ENCODE measurements at regions not wholly inside any gene's neighbourhood (a gene's known extent, or its start where the extent isn't known, plus 50 kb on each side); places are given as distances from the start of the nearest gene placed in this dataset.

- intact Hi-C loops (cut with micrococcal nuclease) = no loop called here
- no peak overlapping the region for H3K27ac Mint-ChIP-seq
- no peaks in the 10 kb centered on the region for H3K9me3 Mint-ChIP-seq
Measured at GRCh38 chr1:14519976-14520375, 78.5 kb upstream of the KAZN start.

DNA sequence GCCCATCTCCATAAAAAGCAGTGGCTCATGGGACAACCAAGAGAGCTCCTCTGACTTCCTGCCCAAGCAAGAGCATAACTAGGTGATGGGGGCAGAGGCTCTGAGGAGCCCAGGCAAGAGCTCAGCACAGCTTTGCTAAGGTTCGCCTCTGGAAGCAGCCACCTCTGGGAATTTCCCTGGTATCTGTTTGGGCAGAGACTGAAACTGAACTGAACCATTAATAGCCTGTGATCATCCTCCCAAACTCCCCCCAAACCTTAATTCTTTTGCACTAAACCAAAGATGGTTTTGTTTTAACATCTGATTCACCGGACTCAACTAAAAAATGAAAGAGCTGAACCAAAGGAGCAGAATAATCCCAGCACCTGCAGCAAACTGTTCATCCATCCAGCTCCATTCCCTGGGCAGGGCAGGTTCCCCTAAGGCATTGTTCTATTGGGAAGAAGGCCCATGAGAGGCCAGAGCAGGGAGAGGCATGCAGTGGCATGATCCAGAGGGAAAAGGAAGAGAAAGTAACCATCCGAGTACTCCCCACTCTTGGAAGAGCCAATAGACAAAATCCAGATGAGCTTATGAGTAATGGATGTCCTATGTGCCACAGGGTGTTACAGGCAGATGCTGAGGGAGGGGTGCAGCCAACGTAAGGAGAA, 77.8 kb upstream of the KAZN start:
- H3K9me3 Mint-ChIP-seq = no peaks in the 10 kb centered on the region
- peaks cover 8% of the 10 kb centered on the region for H3K27me3 Mint-ChIP-seq (ENCODE audit: low read depth)
- no peaks in the 10 kb centered on the region for H3K36me3 Mint-ChIP-seq (ENCODE audit: low read depth)
- H3K4me1 Mint-ChIP-seq (ENCODE audit: low read depth) = peaks cover 8% of the 10 kb centered on the region
- no peak overlapping the region for H3K27ac Mint-ChIP-seq
- intact Hi-C loops (cut with micrococcal nuclease) = no loop called here
- no peak overlapping the region for H3K4me3 Mint-ChIP-seq
- no peak for DNase-seq
- CTCF ChIA-PET = no interaction called here

More at GRCh38 chr1:14519976-14520375, 78.5 kb upstream of the KAZN start:
- Mint-ChIP-seq H3K4me1 (ENCODE audit: low read depth) (peaks cover 8% of the 10 kb centered on the region), H3K4me3 (no peak overlapping the region), H3K36me3 (ENCODE audit: low read depth) (no peaks in the 10 kb centered on the region), H3K27me3 (ENCODE audit: low read depth) (peaks cover 8% of the 10 kb centered on the region)
- no peak for DNase-seq
- CTCF ChIA-PET = no interaction called here

- H3K27me3 Mint-ChIP-seq (ENCODE audit: low read depth) = peaks cover 8% of the 10 kb centered on the region
- no peak for DNase-seq
- CTCF ChIA-PET = no interaction called here
- H3K9me3 Mint-ChIP-seq = no peaks in the 10 kb centered on the region
- no peak overlapping the region for H3K4me3 Mint-ChIP-seq
- H3K27ac Mint-ChIP-seq = no peak overlapping the region
- no peaks in the 10 kb centered on the region for H3K36me3 Mint-ChIP-seq (ENCODE audit: low read depth)
- intact Hi-C loops (cut with micrococcal nuclease) = no loop called here
- peaks cover 8% of the 10 kb centered on the region for H3K4me1 Mint-ChIP-seq (ENCODE audit: low read depth)
Measured at GRCh38 chr1:14521622-14522021, 76.9 kb upstream of the KAZN start.

DNA sequence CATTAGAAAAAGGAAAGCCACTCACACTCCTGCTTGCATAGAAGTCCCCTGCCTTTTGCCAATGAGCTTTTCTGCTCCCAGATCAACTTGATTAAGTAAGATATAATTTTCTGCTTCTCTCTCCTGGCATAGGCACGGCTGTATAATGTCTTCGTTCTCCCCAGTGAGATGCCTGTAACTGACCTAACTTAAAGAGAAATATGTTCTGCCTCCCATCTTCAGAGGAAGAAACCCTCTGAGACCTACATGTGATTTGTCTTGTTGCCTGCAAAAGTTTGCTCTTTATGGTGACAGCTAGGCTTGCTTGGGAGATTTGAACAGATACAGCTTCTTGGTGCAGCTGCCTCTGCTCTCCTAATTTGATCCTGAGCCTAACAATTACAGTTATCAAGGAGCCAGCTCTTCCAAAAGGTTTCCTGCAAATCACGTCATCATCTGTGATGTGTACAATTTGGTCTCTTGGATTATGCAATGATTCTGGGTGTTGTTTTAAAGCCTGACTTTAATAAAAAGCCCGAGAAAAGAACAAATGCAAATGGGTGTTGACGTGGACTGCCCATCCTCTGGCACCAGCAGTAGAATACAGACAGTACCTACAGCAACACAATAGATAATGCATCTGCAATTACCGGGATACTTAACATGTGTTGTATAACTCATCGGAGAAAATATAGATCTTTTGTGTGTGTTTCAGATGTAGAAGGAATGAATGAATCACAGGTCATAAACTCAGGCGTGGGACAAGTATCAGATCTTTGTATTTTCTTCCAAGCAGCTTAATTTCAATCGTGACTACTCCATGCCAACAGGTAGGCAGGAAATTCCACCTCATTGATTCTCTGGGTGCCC, 76.2 kb upstream of the KAZN start:
- no peak overlapping the region for H3K27ac Mint-ChIP-seq
- no peak for DNase-seq
- H3K4me3 Mint-ChIP-seq = no peak overlapping the region
- H3K36me3 Mint-ChIP-seq (ENCODE audit: low read depth) = no peaks in the 10 kb centered on the region
- H3K27me3 Mint-ChIP-seq (ENCODE audit: low read depth) = peaks cover 5% of the 10 kb centered on the region
- intact Hi-C loops (cut with micrococcal nuclease) = no loop called here
- no peaks in the 10 kb centered on the region for H3K9me3 Mint-ChIP-seq
- CTCF ChIA-PET = no interaction called here
- peaks cover 4% of the 10 kb centered on the region for H3K4me1 Mint-ChIP-seq (ENCODE audit: low read depth)

DNA sequence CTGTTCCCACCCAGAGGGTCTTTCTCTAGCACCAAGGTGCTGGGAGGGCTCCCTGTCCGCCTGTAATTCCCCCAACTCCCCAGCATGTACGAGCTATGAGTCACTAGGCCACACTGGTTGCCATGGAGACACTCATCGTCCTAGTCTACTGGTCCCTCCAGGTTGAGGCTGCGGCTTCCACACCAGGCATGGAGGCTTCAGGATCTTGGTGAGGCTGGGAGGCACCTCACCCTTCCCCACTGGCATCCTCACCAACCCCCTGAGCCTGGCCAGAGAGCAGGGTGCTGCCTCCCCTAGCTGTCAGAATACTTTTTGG, 75.6 kb upstream of the KAZN start:
- H3K9me3 Mint-ChIP-seq = no peaks in the 10 kb centered on the region
- intact Hi-C loops (cut with micrococcal nuclease) = no loop called here
- H3K4me3 Mint-ChIP-seq = no peak overlapping the region
- H3K27me3 Mint-ChIP-seq (ENCODE audit: low read depth) = peaks cover 5% of the 10 kb centered on the region
- DNase-seq = peak; percentile 6
- H3K36me3 Mint-ChIP-seq (ENCODE audit: low read depth) = no peaks in the 10 kb centered on the region
- no peak overlapping the region for H3K27ac Mint-ChIP-seq
- peaks cover under 1% of the 10 kb centered on the region for H3K4me1 Mint-ChIP-seq (ENCODE audit: low read depth)
- CTCF ChIA-PET = no interaction called here

GRCh38 chr1:14524826-14525636, 73.5 kb upstream of the KAZN start:
- CTCF ChIA-PET = no interaction called here

DNA sequence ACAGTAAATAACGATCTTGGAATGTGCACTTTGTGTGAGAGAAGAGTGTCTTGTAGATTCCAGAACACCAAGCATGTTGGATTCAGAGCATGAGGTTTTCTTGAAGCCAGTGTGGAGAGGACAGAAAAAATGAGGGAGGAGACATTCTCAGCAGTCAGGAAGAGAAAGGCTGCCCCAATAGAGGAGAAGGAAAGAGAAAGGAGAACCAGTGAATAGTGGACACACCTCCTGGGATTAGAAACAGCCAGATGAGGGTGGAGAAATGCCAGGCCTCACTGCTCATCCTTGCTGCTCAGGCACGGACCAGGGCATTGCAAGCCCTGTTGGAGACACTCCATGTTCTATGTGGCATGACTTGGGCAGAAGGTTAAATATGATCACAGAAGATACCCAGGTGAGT, 69.0 kb upstream of the KAZN start:
- H3K4me1 Mint-ChIP-seq (ENCODE audit: low read depth) = no peaks in the 10 kb centered on the region
- H3K27me3 Mint-ChIP-seq (ENCODE audit: low read depth) = peaks cover 2% of the 10 kb centered on the region
- no peaks in the 10 kb centered on the region for H3K36me3 Mint-ChIP-seq (ENCODE audit: low read depth)
- H3K9me3 Mint-ChIP-seq = peaks cover 1% of the 10 kb centered on the region
- no peak for DNase-seq
- intact Hi-C loops (cut with micrococcal nuclease) = no loop called here
- H3K4me3 Mint-ChIP-seq = no peak overlapping the region
- CTCF ChIA-PET = no interaction called here
- H3K27ac Mint-ChIP-seq = no peak overlapping the region

More at GRCh38 chr1:14524826-14525636, 73.5 kb upstream of the KAZN start:
- Mint-ChIP-seq H3K27ac (no peak overlapping the region), H3K4me3 (no peak overlapping the region), H3K27me3 (ENCODE audit: low read depth) (peaks cover 8% of the 10 kb centered on the region), H3K36me3 (ENCODE audit: low read depth) (no peaks in the 10 kb centered on the region), H3K9me3 (no peaks in the 10 kb centered on the region), H3K4me1 (ENCODE audit: low read depth) (no peaks in the 10 kb centered on the region)
- intact Hi-C loops (cut with micrococcal nuclease) = no loop called here
- DNase-seq = no peak

- H3K9me3 Mint-ChIP-seq = peaks cover 1% of the 10 kb centered on the region
- no peaks in the 10 kb centered on the region for H3K4me1 Mint-ChIP-seq (ENCODE audit: low read depth)
- intact Hi-C loops (cut with micrococcal nuclease) = no loop called here
- CTCF ChIA-PET = no interaction called here
- H3K4me3 Mint-ChIP-seq = no peak overlapping the region
- H3K27me3 Mint-ChIP-seq (ENCODE audit: low read depth) = peaks cover 2% of the 10 kb centered on the region
- H3K27ac Mint-ChIP-seq = no peak overlapping the region
- no peaks in the 10 kb centered on the region for H3K36me3 Mint-ChIP-seq (ENCODE audit: low read depth)
- DNase-seq = no peak
Measured at GRCh38 chr1:14531519-14531918, 67.0 kb upstream of the KAZN start.

GRCh38 chr1:14535619-14536355, 62.7 kb upstream of the KAZN start:
- Mint-ChIP-seq H3K36me3 (ENCODE audit: low read depth) (no peaks in the 10 kb centered on the region), H3K4me1 (ENCODE audit: low read depth) (no peaks in the 10 kb centered on the region), H3K4me3 (no peak overlapping the region), H3K9me3 (peaks cover 1% of the 10 kb centered on the region), H3K27ac (no peak overlapping the region), H3K27me3 (ENCODE audit: low read depth) (no peaks in the 10 kb centered on the region)
- DNase-seq = no peak
- CTCF ChIA-PET = no interaction called here
- intact Hi-C loops (cut with micrococcal nuclease) = no loop called here

DNA sequence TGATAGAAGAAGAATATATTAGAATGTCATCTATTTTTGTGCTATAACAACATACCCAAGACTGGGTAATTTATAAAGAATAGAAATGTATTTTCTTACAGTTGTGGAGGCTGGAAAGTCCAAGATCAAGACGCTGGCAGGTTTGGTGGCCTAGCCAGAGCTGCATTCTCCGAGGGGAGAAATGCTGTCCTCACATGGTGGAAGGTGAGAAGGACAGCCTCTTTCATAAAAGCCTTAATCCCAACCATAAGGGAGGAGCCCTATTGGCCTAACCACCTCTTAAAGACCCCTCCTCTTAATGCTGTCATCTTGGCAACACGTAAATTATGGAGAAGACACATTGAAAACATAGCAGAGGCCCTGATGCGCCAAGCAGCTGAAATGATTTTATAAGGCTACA, 60.1 kb upstream of the KAZN start:
- Mint-ChIP-seq H3K36me3 (ENCODE audit: low read depth) (no peaks in the 10 kb centered on the region), H3K27ac (no peak overlapping the region), H3K4me3 (no peak overlapping the region), H3K4me1 (ENCODE audit: low read depth) (no peaks in the 10 kb centered on the region), H3K27me3 (ENCODE audit: low read depth) (peaks cover 3% of the 10 kb centered on the region), H3K9me3 (no peaks in the 10 kb centered on the region)
- no peak for DNase-seq
- intact Hi-C loops (cut with micrococcal nuclease) = no loop called here
- CTCF ChIA-PET = interaction anchor here (0.6 kb wide), 1 partner anchor 40 kb away, joined by 3 read pairs; no protein-coding TSS in a partner anchor

DNA sequence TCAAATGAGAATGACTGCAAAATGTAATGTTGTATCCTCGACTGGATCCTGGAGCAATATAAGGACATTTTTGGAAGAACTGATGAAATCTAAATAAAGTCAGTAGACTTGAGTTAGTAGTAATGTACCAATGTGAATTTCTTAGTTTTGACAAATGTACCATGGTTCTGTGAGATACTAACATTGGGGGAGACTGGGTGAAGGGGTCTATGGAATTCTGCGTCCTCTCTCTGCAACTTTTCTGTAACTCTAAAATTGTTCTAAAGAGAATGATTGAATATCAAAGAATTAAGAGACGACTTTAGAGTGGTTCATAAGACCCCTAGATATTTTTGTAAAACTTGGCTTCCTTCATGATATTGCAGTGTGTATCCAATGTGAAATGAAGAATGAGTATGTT, 59.2 kb upstream of the KAZN start:
- DNase-seq = no peak
- Mint-ChIP-seq H3K4me3 (no peak overlapping the region), H3K27me3 (ENCODE audit: low read depth) (peaks cover 3% of the 10 kb centered on the region), H3K4me1 (ENCODE audit: low read depth) (no peaks in the 10 kb centered on the region), H3K36me3 (ENCODE audit: low read depth) (no peaks in the 10 kb centered on the region), H3K9me3 (no peaks in the 10 kb centered on the region), H3K27ac (no peak overlapping the region)
- CTCF ChIA-PET = no interaction called here
- intact Hi-C loops (cut with micrococcal nuclease) = no loop called here

DNA sequence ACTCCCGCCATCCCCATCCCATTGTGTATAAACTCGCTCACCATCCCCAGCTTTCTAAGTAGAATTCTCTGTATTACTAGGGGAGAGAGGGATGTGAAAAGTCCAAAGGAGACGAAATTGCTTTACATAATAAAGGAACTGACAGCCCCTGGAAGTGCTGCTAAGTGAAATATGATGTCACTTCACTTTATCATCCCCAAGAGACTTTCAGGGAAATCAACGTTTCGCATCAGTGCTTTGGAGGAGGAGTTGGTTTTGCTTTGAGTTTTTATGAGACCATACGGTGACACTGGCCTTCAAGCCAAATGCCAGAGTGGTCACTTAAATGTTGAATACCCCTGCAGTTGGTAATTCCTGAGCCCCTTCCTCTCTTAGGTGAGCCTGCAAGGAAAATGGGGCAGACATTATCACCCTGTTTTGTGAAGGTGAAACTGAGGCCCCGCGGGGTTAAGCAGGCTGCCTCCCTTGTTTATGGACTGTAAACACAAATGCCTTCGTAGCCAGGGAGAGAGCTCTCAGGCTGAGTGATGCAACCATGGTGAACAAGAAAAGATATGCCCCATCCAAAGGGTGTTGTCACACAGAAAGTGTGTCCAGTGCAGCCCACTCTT, 58.4 kb upstream of the KAZN start:
- Mint-ChIP-seq H3K4me1 (ENCODE audit: low read depth) (no peaks in the 10 kb centered on the region), H3K27me3 (ENCODE audit: low read depth) (peaks cover 4% of the 10 kb centered on the region), H3K36me3 (ENCODE audit: low read depth) (no peaks in the 10 kb centered on the region), H3K27ac (no peak overlapping the region), H3K9me3 (no peaks in the 10 kb centered on the region), H3K4me3 (no peak overlapping the region)
- DNase-seq = no peak
- intact Hi-C loops (cut with micrococcal nuclease) = no loop called here
- CTCF ChIA-PET = no interaction called here

Data from activated naive CD4-positive, alpha-beta T cell treated with anti-CD3 and anti-CD28 coated beads for 36 hours (primary cell).